Suppressor macrophage (primary cell): ENCODE measurements at regions not wholly inside any gene's neighbourhood (a gene's known extent, or its start where the extent isn't known, plus 50 kb on each side); places are given as distances from the start of the nearest gene placed in this dataset.

Experiments
- DNase-seq, 4 experiments: peaks; one replicate each; pipeline ENCODE4 v3.0.0-alpha.2; 2020 to 2022

GRCh38 chr2:37866171-37866934 is 58.7 kb upstream of the RMDN2 start:
- DNase-seq, result no peak

- no peak for DNase-seq
These were observed 57.9 kb upstream of the RMDN2 start for GRCh38 chr2:37867166-37867565.

DNA sequence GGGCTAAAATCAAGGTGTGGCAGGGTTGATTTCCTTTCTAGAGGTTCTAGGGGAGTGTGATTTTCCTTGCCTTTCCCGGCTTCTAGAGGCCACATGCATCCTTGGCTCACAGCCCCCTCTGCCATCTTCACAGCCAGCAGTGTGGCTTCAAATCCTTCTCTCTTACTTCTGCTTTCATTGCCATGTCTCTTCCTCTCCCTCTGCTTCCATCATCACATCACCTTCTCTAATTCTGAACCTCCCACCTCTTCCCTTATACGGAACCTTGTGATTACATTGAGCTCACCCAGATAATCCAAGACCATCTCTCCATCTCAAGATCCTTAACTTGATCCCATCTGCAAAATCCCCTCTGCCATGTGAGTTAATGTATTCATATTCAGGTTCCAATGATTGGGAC is 56.2 kb upstream of the RMDN2 start:
- DNase-seq, result peak in 3 of 4 experiments; percentile 47 to 57 (median 52)

DNA sequence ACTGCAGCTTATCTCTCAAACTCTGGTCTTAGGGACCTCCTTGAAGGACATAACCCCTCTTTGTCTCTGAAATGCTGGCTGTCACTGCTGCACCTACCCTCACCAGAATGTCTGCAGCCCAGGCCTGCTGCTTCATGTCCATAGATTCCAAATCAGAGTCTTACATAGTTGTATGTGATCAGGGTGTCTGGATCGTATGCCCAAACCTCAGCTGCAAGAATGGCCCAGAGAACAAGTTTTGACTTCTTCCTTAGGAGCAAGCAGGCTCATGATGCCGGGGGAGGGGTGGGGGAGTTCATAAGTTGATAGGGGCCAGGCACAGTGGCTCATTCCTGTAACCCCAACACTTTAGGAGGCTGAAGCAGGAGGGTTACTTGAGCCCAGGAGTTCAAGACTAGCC is 55.8 kb upstream of the RMDN2 start:
- no peak for DNase-seq

DNA sequence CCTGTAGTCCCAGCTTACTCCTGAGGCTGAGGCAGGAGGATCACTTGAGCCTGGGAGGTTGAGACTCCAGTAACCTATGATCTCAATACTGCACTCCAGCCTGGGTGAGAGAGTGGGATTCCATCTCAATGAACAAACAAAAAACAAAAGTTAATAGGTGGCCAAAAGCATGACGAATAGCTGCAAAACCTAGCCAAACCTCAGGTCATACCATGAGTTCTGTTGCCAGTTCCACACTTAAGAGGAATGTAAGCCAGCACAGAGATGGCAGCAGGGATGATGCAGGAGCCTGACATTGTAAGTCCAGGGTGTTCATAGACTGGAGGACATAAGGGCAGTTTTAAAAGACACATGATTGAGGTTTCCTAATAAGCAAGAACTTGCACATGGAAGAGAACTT is 55.3 kb upstream of the RMDN2 start:
- no peak for DNase-seq

GRCh38 chr2:37870829-37871228 is 54.3 kb upstream of the RMDN2 start:
- DNase-seq, result peak in 1 of 4 experiments; percentile 22

- DNase-seq, result peak; percentile 48 to 90 (median 68)
These were observed 53.5 kb upstream of the RMDN2 start for GRCh38 chr2:37871456-37872191.

DNA sequence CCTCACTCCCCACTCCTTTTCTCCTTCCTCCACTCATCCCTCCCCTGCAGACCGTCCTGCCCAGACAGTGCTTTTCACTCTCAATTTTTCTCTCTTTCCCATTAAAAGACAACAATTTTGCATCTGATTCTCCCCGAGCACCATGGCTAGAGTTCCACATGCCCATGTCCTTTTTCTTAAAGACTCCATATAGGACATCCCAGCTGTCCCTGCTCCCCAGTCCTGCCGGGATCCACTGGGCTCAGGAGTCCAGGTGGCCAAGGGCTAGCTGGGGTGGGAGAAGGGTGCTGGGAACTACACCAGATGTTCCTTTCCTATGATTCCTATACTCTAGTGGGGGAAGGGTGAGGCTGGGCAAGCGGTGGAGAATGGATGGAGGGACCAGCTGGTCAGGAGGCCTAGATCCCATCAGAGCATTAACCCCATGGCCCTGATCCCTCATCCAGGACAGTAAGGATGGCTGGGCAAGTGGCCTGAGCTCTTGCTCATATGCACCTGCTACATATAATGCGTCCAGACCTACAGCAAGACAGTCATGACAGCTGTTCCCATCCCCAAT is 52.8 kb upstream of the RMDN2 start:
- DNase-seq, result no peak

- no peak for DNase-seq
These were observed 51.9 kb upstream of the RMDN2 start for GRCh38 chr2:37873229-37873628.

GRCh38 chr2:37873749-37874330 is 51.2 kb upstream of the RMDN2 start:
- no peak for DNase-seq

DNA sequence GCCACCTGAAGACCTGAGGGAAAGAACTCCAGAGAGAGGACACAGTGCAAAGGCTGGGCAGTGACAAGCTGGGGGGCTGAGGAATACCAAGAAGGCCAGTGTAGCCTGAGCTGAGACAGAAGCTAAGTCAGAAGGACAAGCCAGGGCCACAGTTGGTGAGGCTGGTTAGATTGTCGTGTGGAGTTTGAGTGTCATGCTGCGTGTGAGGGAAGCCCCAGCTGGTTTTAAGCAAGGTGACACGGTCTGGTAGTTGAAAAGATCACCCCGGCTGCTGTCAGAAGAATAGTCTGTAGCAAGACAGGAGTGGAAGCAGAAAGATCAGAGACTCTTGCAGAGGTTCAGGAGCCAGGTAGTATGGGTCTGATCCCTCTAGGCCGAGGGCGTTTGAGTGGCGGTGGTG is 50.6 kb upstream of the RMDN2 start:
- no peak for DNase-seq
